GM23338 (cell line): ENCODE measurements at regions not wholly inside any gene's neighbourhood (a gene's known extent, or its start where the extent isn't known, plus 50 kb on each side); places are given as distances from the start of the nearest gene placed in this dataset.

ENCODE experiments used
- ATAC-seq: fragments of 200-7000 bp; cut with Tn5 transposase; 3 replicates; pipeline ENCODE4 v1.9.1; 2020
- DNase-seq: peaks from one replicate; pipeline ENCODE4 v3.0.0-alpha.2; 2015; ENCODE audit warnings: low spot score
- H2AFZ ChIP-seq: fragments of 200-600 bp; sonication (generic); 2 replicates; pipeline ENCODE4 v1.8.0; 2016; ENCODE audit warnings: antibody characterized with exemption, mild to moderate bottlenecking, moderate library complexity
- H3F3A ChIP-seq: fragments of 200-600 bp; sonication (generic); replicated peaks from 2 replicates; pipeline ENCODE4 v1.8.0; 2017; ENCODE audit warnings: antibody characterized with exemption, mixed run types, low read depth
- H3K27ac ChIP-seq: fragments of 200-600 bp; sonication (generic); 2 replicates; pipeline ENCODE4 v1.6.1; 2016; ENCODE audit warnings: low read depth
- H3K27me3 ChIP-seq: fragments of 200-600 bp; sonication (generic); 2 replicates; pipeline ENCODE4 v1.8.0; 2016; ENCODE audit warnings: mild to moderate bottlenecking, mixed run types, moderate library complexity; ENCODE audit not compliant: insufficient read depth
- H3K36me3 ChIP-seq: fragments of 200-600 bp; sonication (generic); 2 replicates; pipeline ENCODE4 v1.8.0; 2016; ENCODE audit warnings: mild to moderate bottlenecking; ENCODE audit not compliant: insufficient read depth
- H3K4me1 ChIP-seq: fragments of 200-600 bp; sonication (generic); 2 replicates; pipeline ENCODE4 v1.8.0; 2016; ENCODE audit warnings: mild to moderate bottlenecking, moderate library complexity; ENCODE audit not compliant: insufficient read depth
- H3K4me2 ChIP-seq: fragments of 200-600 bp; sonication (generic); 2 replicates; pipeline ENCODE4 v1.7.1; 2017; ENCODE audit warnings: mixed run types
- H3K4me3 ChIP-seq: fragments of 200-600 bp; sonication (generic); 2 replicates; pipeline ENCODE4 v1.6.1; 2016; ENCODE audit warnings: mixed run types
- H3K79me2 ChIP-seq: fragments of 200-600 bp; sonication (generic); replicated peaks from 2 replicates; pipeline ENCODE4 v1.8.0; 2017; ENCODE audit warnings: mild to moderate bottlenecking; ENCODE audit not compliant: insufficient read depth
- H3K9me2 ChIP-seq: fragments of 200-600 bp; sonication (generic); 2 replicates; pipeline ENCODE4 v1.8.0; 2017; ENCODE audit not compliant: insufficient read depth
- H4K20me1 ChIP-seq: fragments of 200-600 bp; sonication (generic); replicated peaks from 2 replicates; pipeline ENCODE4 v1.8.0; 2017; ENCODE audit warnings: mild to moderate bottlenecking; ENCODE audit not compliant: insufficient read depth
- H3K27ac Mint-ChIP-seq: 2 replicates; pipeline ENCODE4 v1.8.0; 2020; ENCODE audit warnings: inconsistent platforms, mild to moderate bottlenecking, moderate library complexity, mixed read lengths
- H3K27me3 Mint-ChIP-seq: 3 replicates; pipeline ENCODE4 v1.8.0; 2022; ENCODE audit warnings: low read depth, mild to moderate bottlenecking, moderate library complexity, mixed read lengths, inconsistent platforms; ENCODE audit not compliant: insufficient read depth, poor library complexity
- H3K36me3 Mint-ChIP-seq: 3 replicates; pipeline ENCODE4 v1.8.0; 2021; ENCODE audit warnings: low read depth, mild to moderate bottlenecking, inconsistent platforms, moderate library complexity, mixed read lengths
- H3K4me1 Mint-ChIP-seq: 3 replicates; pipeline ENCODE4 v1.8.0; 2020; ENCODE audit warnings: mild to moderate bottlenecking, inconsistent platforms, mixed read lengths
- H3K4me3 Mint-ChIP-seq: 3 replicates; pipeline ENCODE4 v1.8.0; 2021; ENCODE audit warnings: moderate library complexity, mild to moderate bottlenecking, inconsistent platforms, mixed read lengths
- H3K9me3 Mint-ChIP-seq: 3 replicates; pipeline ENCODE4 v1.8.0; 2020; ENCODE audit warnings: moderate library complexity, mild to moderate bottlenecking, inconsistent platforms, mixed read lengths
- CREB1 ChIP-seq: fragments of 250-450 bp; sonication (Bioruptor Pico); IDR thresholded peaks from 2 replicates; pipeline ENCODE4 v1.5.0; 2020; ENCODE audit warnings: low read depth, mild to moderate bottlenecking, moderate library complexity
- CTCF ChIP-seq, 2 experiments: fragments of 200-600 bp in 1 of 2; sonication (generic) in 1 of 2; conservative IDR thresholded peaks; 2 replicates each; pipeline versions ENCODE4 v1.5.1 to v1.6.1; 2016 to 2017; ENCODE audit warnings: antibody characterized with exemption in 2 of 2, low read depth in 2 of 2, mild to moderate bottlenecking in 2 of 2, moderate library complexity in 1 of 2
- EZH2 ChIP-seq: fragments of 200-600 bp; sonication (generic); IDR thresholded peaks from one replicate; pipeline ENCODE4 v1.8.0; 2017; ENCODE audit warnings: antibody characterized with exemption, mild to moderate bottlenecking, low read depth; ENCODE audit not compliant: unreplicated experiment
- EZH2phosphoT487 ChIP-seq: fragments of 200-600 bp; sonication (generic); IDR thresholded peaks from one replicate; pipeline ENCODE4 v1.8.1; 2018; ENCODE audit warnings: antibody characterized with exemption; ENCODE audit not compliant: unreplicated experiment
- JUNB ChIP-seq: IDR thresholded peaks from one replicate; pipeline ENCODE4 v1.6.1; 2016; ENCODE audit warnings: antibody characterized with exemption; ENCODE audit not compliant: unreplicated experiment
- NANOG ChIP-seq: IDR thresholded peaks from 2 replicates; pipeline ENCODE4 v1.6.1; 2016; ENCODE audit warnings: antibody characterized with exemption, borderline replicate concordance
- POLR2AphosphoS5 ChIP-seq: IDR thresholded peaks from 2 replicates; pipeline ENCODE4 v1.6.1; 2016; ENCODE audit warnings: antibody characterized with exemption, low read depth
- REST ChIP-seq: IDR thresholded peaks from one replicate; pipeline ENCODE4 v1.6.1; 2018; ENCODE audit warnings: antibody characterized with exemption; ENCODE audit not compliant: unreplicated experiment
- STAT1 ChIP-seq: IDR thresholded peaks from one replicate; pipeline ENCODE4 v1.6.1; 2016; ENCODE audit warnings: antibody characterized with exemption; ENCODE audit not compliant: unreplicated experiment
- ZNF331 ChIP-seq: fragments of 250-450 bp; sonication (Bioruptor Pico); IDR thresholded peaks from 2 replicates; pipeline ENCODE4 v1.5.0; 2020; ENCODE audit warnings: low read depth, mild to moderate bottlenecking, moderate library complexity
- TF ChIP-seq, protein P1 (sequence below): IDR thresholded peaks from 2 replicates; pipeline ENCODE4 v1.6.1; 2016; ENCODE audit warnings: antibody characterized with exemption
- TF ChIP-seq, protein P2 (sequence below): fragments of 250-450 bp; sonication (Bioruptor Pico); IDR thresholded peaks from 2 replicates; pipeline ENCODE4 v1.5.0; 2020; ENCODE audit warnings: mild to moderate bottlenecking, moderate library complexity

DNA sequence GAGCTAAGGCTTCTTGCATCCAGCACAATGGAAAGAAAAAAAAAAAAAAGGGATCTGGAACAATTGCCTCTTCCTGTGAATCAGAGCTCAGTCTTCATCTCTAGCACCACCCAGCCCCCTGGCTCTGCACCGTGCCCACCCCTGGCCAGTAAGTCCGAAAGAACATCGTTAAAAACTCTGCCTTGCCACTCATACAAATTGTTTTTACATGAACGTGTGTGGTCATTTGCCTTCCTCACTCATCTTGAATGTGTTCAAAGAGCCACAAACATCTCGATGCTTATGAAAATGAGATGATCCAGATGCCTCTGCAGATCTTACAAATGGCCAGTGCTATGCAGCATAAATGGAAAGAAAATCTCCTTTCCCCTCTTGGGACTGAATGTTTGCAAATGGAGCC, 400.0 kb upstream of the PPP2R3A start (continued):
- TF ChIP-seq REST (no peak), NANOG (no peak), STAT1 (no peak), EZH2phosphoT487 (no peak)
- TF ChIP-seq, protein P1, sequence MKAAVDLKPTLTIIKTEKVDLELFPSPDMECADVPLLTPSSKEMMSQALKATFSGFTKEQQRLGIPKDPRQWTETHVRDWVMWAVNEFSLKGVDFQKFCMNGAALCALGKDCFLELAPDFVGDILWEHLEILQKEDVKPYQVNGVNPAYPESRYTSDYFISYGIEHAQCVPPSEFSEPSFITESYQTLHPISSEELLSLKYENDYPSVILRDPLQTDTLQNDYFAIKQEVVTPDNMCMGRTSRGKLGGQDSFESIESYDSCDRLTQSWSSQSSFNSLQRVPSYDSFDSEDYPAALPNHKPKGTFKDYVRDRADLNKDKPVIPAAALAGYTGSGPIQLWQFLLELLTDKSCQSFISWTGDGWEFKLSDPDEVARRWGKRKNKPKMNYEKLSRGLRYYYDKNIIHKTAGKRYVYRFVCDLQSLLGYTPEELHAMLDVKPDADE, result no peak

GRCh38 chr3:135567223-135567622, 398.3 kb upstream of the PPP2R3A start:
- Histone ChIP-seq H3K4me2 (no peak overlapping the region), H3K27ac (no peak overlapping the region), H3K4me1 (no peaks in the 10 kb centered on the region; the same call in 1 of the 2 replicates), H3K4me3 (no peak overlapping the region), H3K36me3 (no peaks in the 10 kb centered on the region), H3K79me2 (no peaks in the 10 kb centered on the region), H3F3A (no peaks in the 10 kb centered on the region), H2AFZ (no peak overlapping the region), H3K27me3 (no peaks in the 10 kb centered on the region), H4K20me1 (no peaks in the 10 kb centered on the region), H3K9me2 (peaks cover 28% of the 10 kb centered on the region; the same call in 1 of the 2 replicates)
- peaks cover 8% of the 10 kb centered on the region for H3K27me3 Mint-ChIP-seq
- DNase-seq (no peak), ATAC-seq (no peak)
- no peaks in the 10 kb centered on the region; the same call in 2 of the 3 replicates for H3K4me1 Mint-ChIP-seq
- no peaks in the 10 kb centered on the region for H3K36me3 Mint-ChIP-seq
- TF ChIP-seq, protein P2, sequence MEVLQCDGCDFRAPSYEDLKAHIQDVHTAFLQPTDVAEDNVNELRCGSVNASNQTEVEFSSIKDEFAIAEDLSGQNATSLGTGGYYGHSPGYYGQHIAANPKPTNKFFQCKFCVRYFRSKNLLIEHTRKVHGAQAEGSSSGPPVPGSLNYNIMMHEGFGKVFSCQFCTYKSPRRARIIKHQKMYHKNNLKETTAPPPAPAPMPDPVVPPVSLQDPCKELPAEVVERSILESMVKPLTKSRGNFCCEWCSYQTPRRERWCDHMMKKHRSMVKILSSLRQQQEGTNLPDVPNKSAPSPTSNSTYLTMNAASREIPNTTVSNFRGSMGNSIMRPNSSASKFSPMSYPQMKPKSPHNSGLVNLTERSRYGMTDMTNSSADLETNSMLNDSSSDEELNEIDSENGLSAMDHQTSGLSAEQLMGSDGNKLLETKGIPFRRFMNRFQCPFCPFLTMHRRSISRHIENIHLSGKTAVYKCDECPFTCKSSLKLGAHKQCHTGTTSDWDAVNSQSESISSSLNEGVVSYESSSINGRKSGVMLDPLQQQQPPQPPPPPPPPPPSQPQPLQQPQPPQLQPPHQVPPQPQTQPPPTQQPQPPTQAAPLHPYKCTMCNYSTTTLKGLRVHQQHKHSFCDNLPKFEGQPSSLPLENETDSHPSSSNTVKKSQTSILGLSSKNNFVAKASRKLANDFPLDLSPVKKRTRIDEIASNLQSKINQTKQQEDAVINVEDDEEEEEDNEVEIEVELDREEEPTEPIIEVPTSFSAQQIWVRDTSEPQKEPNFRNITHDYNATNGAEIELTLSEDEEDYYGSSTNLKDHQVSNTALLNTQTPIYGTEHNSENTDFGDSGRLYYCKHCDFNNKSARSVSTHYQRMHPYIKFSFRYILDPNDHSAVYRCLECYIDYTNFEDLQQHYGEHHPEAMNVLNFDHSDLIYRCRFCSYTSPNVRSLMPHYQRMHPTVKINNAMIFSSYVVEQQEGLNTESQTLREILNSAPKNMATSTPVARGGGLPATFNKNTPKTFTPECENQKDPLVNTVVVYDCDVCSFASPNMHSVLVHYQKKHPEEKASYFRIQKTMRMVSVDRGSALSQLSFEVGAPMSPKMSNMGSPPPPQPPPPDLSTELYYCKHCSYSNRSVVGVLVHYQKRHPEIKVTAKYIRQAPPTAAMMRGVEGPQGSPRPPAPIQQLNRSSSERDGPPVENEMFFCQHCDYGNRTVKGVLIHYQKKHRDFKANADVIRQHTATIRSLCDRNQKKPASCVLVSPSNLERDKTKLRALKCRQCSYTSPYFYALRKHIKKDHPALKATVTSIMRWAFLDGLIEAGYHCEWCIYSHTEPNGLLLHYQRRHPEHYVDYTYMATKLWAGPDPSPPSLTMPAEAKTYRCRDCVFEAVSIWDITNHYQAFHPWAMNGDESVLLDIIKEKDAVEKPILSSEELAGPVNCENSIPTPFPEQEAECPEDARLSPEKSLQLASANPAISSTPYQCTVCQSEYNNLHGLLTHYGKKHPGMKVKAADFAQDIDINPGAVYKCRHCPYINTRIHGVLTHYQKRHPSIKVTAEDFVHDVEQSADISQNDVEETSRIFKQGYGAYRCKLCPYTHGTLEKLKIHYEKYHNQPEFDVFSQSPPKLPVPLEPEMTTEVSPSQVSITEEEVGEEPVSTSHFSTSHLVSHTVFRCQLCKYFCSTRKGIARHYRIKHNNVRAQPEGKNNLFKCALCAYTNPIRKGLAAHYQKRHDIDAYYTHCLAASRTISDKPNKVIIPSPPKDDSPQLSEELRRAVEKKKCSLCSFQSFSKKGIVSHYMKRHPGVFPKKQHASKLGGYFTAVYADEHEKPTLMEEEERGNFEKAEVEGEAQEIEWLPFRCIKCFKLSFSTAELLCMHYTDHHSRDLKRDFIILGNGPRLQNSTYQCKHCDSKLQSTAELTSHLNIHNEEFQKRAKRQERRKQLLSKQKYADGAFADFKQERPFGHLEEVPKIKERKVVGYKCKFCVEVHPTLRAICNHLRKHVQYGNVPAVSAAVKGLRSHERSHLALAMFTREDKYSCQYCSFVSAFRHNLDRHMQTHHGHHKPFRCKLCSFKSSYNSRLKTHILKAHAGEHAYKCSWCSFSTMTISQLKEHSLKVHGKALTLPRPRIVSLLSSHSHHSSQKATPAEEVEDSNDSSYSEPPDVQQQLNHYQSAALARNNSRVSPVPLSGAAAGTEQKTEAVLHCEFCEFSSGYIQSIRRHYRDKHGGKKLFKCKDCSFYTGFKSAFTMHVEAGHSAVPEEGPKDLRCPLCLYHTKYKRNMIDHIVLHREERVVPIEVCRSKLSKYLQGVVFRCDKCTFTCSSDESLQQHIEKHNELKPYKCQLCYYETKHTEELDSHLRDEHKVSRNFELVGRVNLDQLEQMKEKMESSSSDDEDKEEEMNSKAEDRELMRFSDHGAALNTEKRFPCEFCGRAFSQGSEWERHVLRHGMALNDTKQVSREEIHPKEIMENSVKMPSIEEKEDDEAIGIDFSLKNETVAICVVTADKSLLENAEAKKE (CRISPR knock-in tag), result no peak
- no peak for TF ChIP-seq EZH2phosphoT487
- TF ChIP-seq POLR2AphosphoS5, result no peak
- TF ChIP-seq, protein P1, result no peak
- TF ChIP-seq EZH2, result no peak
- TF ChIP-seq ZNF331 (CRISPR knock-in tag), result no peak
- no peak for TF ChIP-seq STAT1
- no peak for TF ChIP-seq JUNB
- TF ChIP-seq CREB1, result no peak
- TF ChIP-seq CTCF (conservative IDR thresholded peaks at IDR 0.05; ENCODE audit: low read depth in 2 of 2), result no peak
- no peak overlapping the region for H3K4me3 Mint-ChIP-seq
- H3K27ac Mint-ChIP-seq, result no peak overlapping the region
- no peaks in the 10 kb centered on the region; the same call in 2 of the 3 replicates for H3K9me3 Mint-ChIP-seq
